ENCODE measurements at regions not wholly inside any gene's neighbourhood (a gene's known extent, or its start where the extent isn't known, plus 50 kb on each side); places are given as distances from the start of the nearest gene placed in this dataset.

DNA sequence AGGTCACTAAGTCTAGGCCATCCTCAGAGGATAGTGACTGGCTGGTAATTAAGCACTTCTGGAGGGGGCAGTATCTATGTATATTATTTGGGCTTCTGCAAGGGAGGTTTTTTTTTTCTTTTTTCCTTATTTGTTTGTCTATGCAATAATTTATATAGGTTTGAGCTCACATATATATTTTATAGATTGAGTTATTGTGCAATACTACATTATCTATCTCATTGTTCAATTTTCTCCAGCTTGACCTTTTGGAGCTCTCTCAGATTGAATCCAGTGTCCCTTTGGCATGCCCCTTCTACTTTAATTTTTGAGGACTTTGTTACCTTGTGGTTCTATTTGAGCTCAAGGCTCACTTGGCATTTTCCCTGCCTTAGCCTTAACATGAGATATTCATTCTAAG is 852.1 kb downstream of the KCNT2 start:
- TF ChIP-seq, protein P1, sequence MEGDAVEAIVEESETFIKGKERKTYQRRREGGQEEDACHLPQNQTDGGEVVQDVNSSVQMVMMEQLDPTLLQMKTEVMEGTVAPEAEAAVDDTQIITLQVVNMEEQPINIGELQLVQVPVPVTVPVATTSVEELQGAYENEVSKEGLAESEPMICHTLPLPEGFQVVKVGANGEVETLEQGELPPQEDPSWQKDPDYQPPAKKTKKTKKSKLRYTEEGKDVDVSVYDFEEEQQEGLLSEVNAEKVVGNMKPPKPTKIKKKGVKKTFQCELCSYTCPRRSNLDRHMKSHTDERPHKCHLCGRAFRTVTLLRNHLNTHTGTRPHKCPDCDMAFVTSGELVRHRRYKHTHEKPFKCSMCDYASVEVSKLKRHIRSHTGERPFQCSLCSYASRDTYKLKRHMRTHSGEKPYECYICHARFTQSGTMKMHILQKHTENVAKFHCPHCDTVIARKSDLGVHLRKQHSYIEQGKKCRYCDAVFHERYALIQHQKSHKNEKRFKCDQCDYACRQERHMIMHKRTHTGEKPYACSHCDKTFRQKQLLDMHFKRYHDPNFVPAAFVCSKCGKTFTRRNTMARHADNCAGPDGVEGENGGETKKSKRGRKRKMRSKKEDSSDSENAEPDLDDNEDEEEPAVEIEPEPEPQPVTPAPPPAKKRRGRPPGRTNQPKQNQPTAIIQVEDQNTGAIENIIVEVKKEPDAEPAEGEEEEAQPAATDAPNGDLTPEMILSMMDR (IDR thresholded peaks at IDR 0.05; ENCODE audit: borderline replicate concordance, extremely low read depth, low read length, poor library complexity, severe bottlenecking): no peak
- no peak for TF ChIP-seq EZH2 (IDR thresholded peaks at IDR 0.05; ENCODE audit: borderline replicate concordance, low read depth, low read length, severe bottlenecking)
